GM18508 (cell line): ENCODE measurements at regions not wholly inside any gene's neighbourhood (a gene's known extent, or its start where the extent isn't known, plus 50 kb on each side); places are given as distances from the start of the nearest gene placed in this dataset.

Experiments
- ATAC-seq: cut with Tn5 transposase; IDR thresholded peaks from one replicate; pipeline ENCODE4 v1.9.1; 2021; ENCODE audit warnings: moderate number of reproducible peaks; ENCODE audit not compliant: insufficient read depth, unreplicated experiment

- ATAC-seq = no peak
Observed at GRCh38 chr1:60759291-60759690, 323.1 kb upstream of the NFIA start.

GRCh38 chr1:60757485-60757884, 324.9 kb upstream of the NFIA start:
- no peak for ATAC-seq

GRCh38 chr1:60753036-60753900, 329.1 kb upstream of the NFIA start:
- ATAC-seq = no peak

- ATAC-seq = no peak
Observed at GRCh38 chr1:60751306-60751705, 331.1 kb upstream of the NFIA start.

DNA sequence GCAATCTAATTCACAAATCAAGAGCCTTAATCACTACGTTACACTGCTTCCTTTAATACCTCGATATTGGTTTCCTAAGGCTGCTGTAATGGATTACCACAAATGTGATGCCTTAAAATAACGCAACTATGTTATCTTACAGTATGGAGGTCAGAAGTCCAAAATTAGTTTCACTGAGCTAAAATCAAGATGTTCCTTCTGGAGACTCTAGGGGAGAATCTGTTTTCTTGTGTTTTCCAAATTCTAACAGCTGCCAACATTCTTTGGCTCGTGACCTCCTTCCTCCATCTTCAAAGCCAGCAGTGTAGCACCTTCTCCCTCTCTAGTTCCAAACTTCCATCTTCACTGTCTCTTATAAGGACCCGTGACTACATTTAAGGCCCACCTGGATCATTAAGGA, 335.0 kb upstream of the NFIA start:
- no peak for ATAC-seq

DNA sequence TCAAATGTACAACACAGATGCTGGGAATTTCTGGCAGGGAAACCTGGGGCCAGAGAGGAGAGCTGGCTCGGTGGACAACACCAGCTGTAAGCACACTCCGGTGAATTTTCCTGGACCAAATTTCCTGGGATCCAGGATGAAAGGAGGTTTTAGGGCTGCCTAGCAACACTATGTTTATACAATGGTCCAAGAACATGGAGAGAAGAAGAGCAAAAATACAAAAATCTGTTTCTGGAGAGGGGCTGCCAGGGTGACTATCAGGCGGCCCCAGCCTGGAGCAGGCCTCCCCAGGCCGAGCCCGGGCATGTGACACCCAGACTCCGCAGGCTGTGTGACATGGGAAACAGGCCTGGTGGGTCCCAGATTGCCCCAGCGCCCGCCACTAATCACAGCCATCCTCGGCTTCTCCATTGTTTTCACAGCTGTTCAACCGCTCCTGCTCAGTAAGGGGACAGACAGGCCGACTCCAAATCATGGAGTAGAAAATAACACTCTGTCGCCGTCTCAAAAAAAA, 336.0 kb upstream of the NFIA start:
- ATAC-seq = no peak

GRCh38 chr1:60745484-60745883, 336.9 kb upstream of the NFIA start:
- ATAC-seq = no peak

DNA sequence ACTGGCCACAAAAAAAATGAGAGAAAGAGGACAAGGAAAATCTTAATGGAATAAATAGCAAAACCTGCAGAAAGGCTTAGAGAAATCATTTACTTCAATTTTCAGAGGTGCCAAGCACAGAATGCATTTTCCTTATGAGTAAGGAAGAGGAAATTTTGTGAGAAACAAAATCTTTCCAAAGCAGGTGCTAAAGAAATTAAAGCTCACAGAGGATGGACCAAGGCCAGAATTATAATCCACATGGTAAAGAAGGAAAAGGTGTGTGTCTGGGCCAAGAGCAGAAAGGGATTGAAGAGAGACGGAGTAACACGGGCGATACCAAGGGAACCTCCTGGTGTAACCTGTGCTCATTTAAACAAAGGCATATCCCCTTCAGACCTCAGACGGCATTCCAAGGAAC, 340.0 kb upstream of the NFIA start:
- ATAC-seq = no peak

DNA sequence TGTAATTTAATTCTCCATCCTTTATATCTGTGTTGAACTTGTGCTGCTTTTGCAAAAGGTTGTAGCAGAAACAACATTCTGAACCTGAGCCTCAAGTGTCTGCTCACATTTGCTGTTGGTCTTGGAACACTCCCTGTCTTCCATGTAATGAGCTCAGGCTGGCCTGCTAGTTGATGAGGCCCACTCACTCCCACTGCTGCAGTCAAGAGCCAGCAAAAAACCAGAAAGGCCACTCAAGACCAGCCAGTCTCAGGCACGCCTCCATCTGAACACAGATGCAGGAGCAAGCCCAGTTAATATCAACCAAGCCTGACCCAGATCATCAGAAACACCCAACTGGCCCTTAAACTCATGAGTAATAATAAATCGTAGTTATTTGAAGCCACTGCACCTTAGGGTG, 342.2 kb upstream of the NFIA start:
- no peak for ATAC-seq

DNA sequence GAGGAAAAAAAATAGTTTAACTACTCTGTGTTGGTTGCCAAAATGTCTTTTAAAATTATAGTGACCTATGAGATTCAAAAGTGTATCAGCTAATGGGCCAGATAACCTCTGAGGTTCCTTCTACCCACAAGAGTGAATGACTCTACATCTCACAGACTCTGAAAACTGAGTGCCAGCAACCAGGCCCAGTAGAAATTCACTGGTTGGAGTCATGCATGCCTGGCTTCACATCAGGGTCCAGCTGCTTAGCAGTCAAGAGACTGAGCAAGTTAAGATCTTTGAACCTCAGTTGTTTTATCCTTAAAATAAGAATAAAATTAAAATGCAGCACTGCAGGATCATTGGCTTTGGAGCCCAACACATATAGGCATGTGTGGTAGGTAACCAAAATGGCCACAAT, 342.6 kb upstream of the NFIA start:
- ATAC-seq = no peak

DNA sequence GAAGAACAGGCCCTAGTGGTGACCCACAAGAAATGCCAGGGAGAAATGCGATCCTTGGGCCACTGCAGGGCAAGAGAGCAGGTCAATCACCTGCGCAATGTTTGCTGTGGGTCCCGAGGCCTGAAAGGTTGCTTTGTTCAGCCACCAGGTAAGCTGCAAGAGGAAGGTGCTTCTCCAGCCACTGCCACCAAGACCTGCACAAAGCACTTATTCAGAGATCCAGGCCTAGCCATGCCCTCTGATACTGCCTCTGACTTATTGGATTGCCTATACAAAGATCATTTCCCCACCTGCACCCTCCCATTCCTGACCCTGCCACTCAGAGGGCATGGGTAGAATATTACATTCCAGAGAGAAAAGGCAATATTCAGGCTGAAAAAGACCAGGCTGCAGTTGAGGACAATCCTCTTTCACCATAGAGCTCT, 349.4 kb upstream of the NFIA start:
- ATAC-seq = no peak

- no peak for ATAC-seq
Observed at GRCh38 chr1:60731321-60731720, 351.0 kb upstream of the NFIA start.

DNA sequence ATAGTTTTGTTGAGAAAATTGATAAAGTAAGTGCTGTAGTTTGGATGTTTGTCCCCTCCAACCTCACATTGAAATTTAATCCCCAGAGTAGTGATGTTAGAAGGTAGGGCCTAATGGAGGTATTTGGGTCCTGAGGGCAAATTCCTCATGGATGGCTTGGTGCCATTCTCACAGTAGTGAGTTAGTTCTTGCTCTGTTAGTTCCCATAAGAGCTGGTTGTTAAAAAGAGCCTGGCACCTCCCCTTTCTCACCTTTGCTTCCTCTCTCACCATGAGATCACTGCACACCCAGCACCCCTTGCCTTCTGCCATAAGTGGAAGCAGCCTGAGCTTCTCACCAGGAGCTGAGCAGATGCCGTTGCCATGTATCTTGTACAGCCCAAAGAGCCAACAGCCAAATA, 354.8 kb upstream of the NFIA start:
- ATAC-seq = no peak

- no peak for ATAC-seq
Observed at GRCh38 chr1:60716472-60716871, 365.9 kb upstream of the NFIA start.

GRCh38 chr1:60715970-60716369, 366.4 kb upstream of the NFIA start:
- ATAC-seq = no peak

DNA sequence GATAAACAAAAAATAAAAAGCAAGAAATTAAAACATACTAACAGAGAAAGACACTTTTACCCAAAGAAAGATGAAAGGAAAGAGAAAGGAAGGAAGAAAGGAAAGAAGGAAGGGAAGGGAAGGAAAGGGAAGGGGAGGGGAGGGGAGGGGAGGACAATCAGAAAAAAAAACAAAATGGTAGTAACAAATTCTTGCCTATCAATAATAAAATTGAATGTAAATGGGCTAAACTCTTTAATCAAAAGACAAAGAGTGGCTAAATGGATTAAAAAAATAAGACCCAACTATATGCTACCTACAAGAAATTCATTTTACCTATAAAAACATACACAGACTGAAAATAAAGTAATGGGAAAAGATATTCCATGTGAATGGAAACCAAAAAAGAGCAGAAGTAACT, 372.9 kb upstream of the NFIA start:
- no peak for ATAC-seq

GRCh38 chr1:60705026-60705425, 377.3 kb upstream of the NFIA start:
- ATAC-seq = no peak

DNA sequence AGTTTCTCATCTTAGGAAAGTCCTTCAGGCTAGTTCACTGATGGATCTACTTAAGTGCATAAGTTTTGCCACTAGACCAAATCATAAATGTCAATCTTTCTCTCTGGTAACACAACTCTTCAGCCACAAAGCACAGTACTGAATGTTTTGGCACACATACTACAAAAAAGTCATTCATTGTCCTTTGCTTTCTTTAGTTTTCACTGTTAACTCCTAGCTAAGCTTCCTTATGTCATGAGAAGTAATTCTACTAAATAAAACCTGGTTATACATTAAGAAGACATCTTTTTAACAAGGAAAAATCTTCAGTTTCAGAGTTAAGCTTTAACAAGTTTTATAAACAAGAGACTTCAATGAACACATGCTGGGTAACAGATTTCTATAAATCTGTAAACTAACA, 379.2 kb upstream of the NFIA start:
- ATAC-seq = no peak

- ATAC-seq = no peak
Observed at GRCh38 chr1:60699325-60699724, 383.0 kb upstream of the NFIA start.

- no peak for ATAC-seq
Observed at GRCh38 chr1:60697204-60697994, 385.0 kb upstream of the NFIA start.

DNA sequence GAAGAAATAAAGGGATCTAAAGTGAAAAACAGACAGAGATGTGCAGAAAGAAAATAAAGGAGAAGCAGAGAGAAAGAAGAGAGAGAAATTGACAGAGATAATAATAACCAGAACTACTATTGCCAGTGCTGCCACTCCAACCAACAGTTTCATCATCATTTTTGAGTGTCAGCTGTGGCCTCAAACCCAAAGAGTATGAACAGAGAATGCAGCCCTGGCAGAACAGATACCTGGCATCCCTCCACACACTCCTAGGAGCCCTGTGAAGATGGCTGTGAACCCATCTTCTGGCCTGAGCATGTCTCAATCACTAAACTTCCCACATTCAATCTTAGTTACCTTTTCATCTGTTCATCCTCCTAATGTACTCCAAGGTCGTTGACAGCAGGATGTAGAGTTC, 385.8 kb upstream of the NFIA start:
- ATAC-seq = no peak
